WTC11 (cell line): ENCODE measurements at regions not wholly inside any gene's neighbourhood (a gene's known extent, or its start where the extent isn't known, plus 50 kb on each side); places are given as distances from the start of the nearest gene placed in this dataset.
"Not testable (repeated sequence)": the region's sequence is repeated elsewhere in the genome, so short reads cannot be mapped to it uniquely, and the experiment has no call there.

Experiments used
- ATAC-seq: fragments of 200-7000 bp; cut with Tn5 transposase; 2 replicates; pipeline ENCODE4 v1.10.0; 2021; ENCODE audit warnings: mild to moderate bottlenecking, moderate library complexity
- CTCF ChIA-PET: fragments of 300-600 bp; sonication (Branson Sonifier 250); formaldehyde crosslinking; loops from one replicate; lab custom pipeline; 2021; ENCODE audit warnings: antibody characterized with exemption; lab: Charles Lee
- POLR2A ChIA-PET: fragments of 350-600 bp; sonication (Branson Sonifier 250); formaldehyde crosslinking; loops from one replicate; lab custom pipeline; 2021; ENCODE audit warnings: antibody characterized with exemption; lab: Charles Lee
- DNase-seq: peaks from one replicate; pipeline ENCODE4 v3.0.0; 2021; ENCODE audit warnings: low spot score
- H3K27ac Mint-ChIP-seq: 2 replicates; pipeline ENCODE4 v1.8.0; 2021; ENCODE audit warnings: mixed read lengths
- H3K27me3 Mint-ChIP-seq: 2 replicates; pipeline ENCODE4 v1.8.0; 2021; ENCODE audit warnings: low read depth, mild to moderate bottlenecking, moderate library complexity, mixed read lengths
- H3K36me3 Mint-ChIP-seq: 2 replicates; pipeline ENCODE4 v1.8.0; 2021; ENCODE audit warnings: mixed read lengths
- H3K4me1 Mint-ChIP-seq: 2 replicates; pipeline ENCODE4 v1.8.0; 2022; ENCODE audit warnings: mixed read lengths
- H3K4me3 Mint-ChIP-seq: 2 replicates; pipeline ENCODE4 v1.8.0; 2021; ENCODE audit warnings: mild to moderate bottlenecking, moderate library complexity, mixed read lengths
- H3K9me3 Mint-ChIP-seq: 2 replicates; pipeline ENCODE4 v1.8.0; 2021; ENCODE audit warnings: mixed read lengths
- NFATC4 ChIP-seq: fragments of 250-450 bp; sonication (Bioruptor Pico); IDR thresholded peaks from 2 replicates; pipeline ENCODE4 v1.9.0; 2021; ENCODE audit warnings: mild to moderate bottlenecking
- PRRX2 ChIP-seq: fragments of 250-450 bp; sonication (Bioruptor Pico); IDR thresholded peaks from 2 replicates; pipeline ENCODE4 v1.8.0; 2021; ENCODE audit warnings: mild to moderate bottlenecking
- ZNF121 ChIP-seq: sonication (generic); formaldehyde crosslinking; IDR thresholded peaks from 2 replicates; pipeline ENCODE4 v1.8.0; 2023; ENCODE audit warnings: missing genetic modification reagents
- ZNF671 ChIP-seq: fragments of 250-450 bp; sonication (Bioruptor Pico); IDR thresholded peaks from 2 replicates; pipeline ENCODE4 v1.8.0; 2021; ENCODE audit warnings: mild to moderate bottlenecking
- TF ChIP-seq, protein P1 (sequence below): fragments of 250-450 bp; sonication (Bioruptor Pico); IDR thresholded peaks from 2 replicates; pipeline ENCODE4 v1.8.0; 2021; ENCODE audit warnings: mild to moderate bottlenecking
- TF ChIP-seq, protein P2 (sequence below): fragments of 250-450 bp; sonication (Bioruptor Pico); IDR thresholded peaks from 2 replicates; pipeline ENCODE4 v1.9.0; 2021; ENCODE audit warnings: mild to moderate bottlenecking, borderline replicate concordance
- TF ChIP-seq, protein P3 (sequence below): sonication (generic); formaldehyde crosslinking; IDR thresholded peaks from 2 replicates; pipeline ENCODE4 v1.8.1; 2022; ENCODE audit warnings: low read depth, missing genetic modification reagents, borderline replicate concordance
- TF ChIP-seq, protein P4 (sequence below): sonication (generic); formaldehyde crosslinking; IDR thresholded peaks from 2 replicates; pipeline ENCODE4 v1.8.1; 2023; ENCODE audit warnings: mild to moderate bottlenecking, missing genetic modification reagents, moderate library complexity
- TF ChIP-seq, protein P5 (sequence below): sonication (generic); formaldehyde crosslinking; IDR thresholded peaks from 2 replicates; pipeline ENCODE4 v1.8.1; 2022; ENCODE audit warnings: low read depth, mild to moderate bottlenecking, moderate library complexity, missing genetic modification reagents, borderline replicate concordance
- TF ChIP-seq, protein P6 (sequence below): fragments of 250-450 bp; sonication (Bioruptor Pico); IDR thresholded peaks from 2 replicates; pipeline ENCODE4 v1.9.0; 2021; ENCODE audit warnings: mild to moderate bottlenecking

DNA sequence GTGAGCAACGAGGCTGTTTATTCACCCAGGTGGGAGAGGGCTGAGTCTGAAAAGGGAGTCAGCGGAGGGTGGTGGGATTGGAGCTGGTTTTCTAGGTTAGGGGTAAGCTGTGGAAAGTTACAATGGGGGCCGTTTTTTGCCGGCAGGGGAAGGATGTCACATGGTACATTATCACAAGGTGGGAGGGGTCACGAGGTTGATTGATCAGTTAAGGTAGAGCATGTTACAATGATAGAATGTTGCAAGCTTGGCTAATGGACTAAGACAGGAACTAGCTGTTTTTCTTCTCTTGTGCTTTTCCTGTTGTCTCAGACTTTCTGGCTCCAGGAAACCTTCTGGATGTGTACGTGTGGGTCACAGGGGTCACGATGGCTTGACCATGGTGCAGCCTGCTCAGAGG lies 536.3 kb upstream of the HTR2C start:
- Mint-ChIP-seq H3K27ac (peak overlapping the region; percentile 65), H3K36me3 (peaks cover 13% of the 10 kb centered on the region), H3K27me3 (no peaks in the 10 kb centered on the region), H3K4me1 (peaks cover 41% of the 10 kb centered on the region), H3K4me3 (peak overlapping the region; percentile 45), H3K9me3 (no peaks in the 10 kb centered on the region)
- peak; percentile 73 for TF ChIP-seq ZNF671 (CRISPR knock-in tag)
- TF ChIP-seq, protein P1, sequence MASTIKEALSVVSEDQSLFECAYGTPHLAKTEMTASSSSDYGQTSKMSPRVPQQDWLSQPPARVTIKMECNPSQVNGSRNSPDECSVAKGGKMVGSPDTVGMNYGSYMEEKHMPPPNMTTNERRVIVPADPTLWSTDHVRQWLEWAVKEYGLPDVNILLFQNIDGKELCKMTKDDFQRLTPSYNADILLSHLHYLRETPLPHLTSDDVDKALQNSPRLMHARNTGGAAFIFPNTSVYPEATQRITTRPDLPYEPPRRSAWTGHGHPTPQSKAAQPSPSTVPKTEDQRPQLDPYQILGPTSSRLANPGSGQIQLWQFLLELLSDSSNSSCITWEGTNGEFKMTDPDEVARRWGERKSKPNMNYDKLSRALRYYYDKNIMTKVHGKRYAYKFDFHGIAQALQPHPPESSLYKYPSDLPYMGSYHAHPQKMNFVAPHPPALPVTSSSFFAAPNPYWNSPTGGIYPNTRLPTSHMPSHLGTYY (CRISPR knock-in tag): peak; percentile 70; the same call in 1 of the 2 replicates
- 0 out of 2 replicates have a peak, but pooled peaks have one; percentile 28 for TF ChIP-seq NFATC4 (CRISPR knock-in tag)
- TF ChIP-seq, protein P2, sequence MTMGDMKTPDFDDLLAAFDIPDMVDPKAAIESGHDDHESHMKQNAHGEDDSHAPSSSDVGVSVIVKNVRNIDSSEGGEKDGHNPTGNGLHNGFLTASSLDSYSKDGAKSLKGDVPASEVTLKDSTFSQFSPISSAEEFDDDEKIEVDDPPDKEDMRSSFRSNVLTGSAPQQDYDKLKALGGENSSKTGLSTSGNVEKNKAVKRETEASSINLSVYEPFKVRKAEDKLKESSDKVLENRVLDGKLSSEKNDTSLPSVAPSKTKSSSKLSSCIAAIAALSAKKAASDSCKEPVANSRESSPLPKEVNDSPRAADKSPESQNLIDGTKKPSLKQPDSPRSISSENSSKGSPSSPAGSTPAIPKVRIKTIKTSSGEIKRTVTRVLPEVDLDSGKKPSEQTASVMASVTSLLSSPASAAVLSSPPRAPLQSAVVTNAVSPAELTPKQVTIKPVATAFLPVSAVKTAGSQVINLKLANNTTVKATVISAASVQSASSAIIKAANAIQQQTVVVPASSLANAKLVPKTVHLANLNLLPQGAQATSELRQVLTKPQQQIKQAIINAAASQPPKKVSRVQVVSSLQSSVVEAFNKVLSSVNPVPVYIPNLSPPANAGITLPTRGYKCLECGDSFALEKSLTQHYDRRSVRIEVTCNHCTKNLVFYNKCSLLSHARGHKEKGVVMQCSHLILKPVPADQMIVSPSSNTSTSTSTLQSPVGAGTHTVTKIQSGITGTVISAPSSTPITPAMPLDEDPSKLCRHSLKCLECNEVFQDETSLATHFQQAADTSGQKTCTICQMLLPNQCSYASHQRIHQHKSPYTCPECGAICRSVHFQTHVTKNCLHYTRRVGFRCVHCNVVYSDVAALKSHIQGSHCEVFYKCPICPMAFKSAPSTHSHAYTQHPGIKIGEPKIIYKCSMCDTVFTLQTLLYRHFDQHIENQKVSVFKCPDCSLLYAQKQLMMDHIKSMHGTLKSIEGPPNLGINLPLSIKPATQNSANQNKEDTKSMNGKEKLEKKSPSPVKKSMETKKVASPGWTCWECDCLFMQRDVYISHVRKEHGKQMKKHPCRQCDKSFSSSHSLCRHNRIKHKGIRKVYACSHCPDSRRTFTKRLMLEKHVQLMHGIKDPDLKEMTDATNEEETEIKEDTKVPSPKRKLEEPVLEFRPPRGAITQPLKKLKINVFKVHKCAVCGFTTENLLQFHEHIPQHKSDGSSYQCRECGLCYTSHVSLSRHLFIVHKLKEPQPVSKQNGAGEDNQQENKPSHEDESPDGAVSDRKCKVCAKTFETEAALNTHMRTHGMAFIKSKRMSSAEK (CRISPR knock-in tag): no peak
- TF ChIP-seq, protein P3, sequence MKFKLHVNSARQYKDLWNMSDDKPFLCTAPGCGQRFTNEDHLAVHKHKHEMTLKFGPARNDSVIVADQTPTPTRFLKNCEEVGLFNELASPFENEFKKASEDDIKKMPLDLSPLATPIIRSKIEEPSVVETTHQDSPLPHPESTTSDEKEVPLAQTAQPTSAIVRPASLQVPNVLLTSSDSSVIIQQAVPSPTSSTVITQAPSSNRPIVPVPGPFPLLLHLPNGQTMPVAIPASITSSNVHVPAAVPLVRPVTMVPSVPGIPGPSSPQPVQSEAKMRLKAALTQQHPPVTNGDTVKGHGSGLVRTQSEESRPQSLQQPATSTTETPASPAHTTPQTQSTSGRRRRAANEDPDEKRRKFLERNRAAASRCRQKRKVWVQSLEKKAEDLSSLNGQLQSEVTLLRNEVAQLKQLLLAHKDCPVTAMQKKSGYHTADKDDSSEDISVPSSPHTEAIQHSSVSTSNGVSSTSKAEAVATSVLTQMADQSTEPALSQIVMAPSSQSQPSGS (CRISPR knock-in tag): no peak
- peak; percentile 42; the same call in 1 of the 2 replicates for TF ChIP-seq PRRX2
- TF ChIP-seq, protein P4, sequence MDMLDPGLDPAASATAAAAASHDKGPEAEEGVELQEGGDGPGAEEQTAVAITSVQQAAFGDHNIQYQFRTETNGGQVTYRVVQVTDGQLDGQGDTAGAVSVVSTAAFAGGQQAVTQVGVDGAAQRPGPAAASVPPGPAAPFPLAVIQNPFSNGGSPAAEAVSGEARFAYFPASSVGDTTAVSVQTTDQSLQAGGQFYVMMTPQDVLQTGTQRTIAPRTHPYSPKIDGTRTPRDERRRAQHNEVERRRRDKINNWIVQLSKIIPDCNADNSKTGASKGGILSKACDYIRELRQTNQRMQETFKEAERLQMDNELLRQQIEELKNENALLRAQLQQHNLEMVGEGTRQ: peak; percentile 42
- no peak for DNase-seq
- ChIA-PET POLR2A (no interaction called here), CTCF (no interaction called here)
- peak; percentile 10; the same call in 1 of the 2 replicates for ATAC-seq

DNA sequence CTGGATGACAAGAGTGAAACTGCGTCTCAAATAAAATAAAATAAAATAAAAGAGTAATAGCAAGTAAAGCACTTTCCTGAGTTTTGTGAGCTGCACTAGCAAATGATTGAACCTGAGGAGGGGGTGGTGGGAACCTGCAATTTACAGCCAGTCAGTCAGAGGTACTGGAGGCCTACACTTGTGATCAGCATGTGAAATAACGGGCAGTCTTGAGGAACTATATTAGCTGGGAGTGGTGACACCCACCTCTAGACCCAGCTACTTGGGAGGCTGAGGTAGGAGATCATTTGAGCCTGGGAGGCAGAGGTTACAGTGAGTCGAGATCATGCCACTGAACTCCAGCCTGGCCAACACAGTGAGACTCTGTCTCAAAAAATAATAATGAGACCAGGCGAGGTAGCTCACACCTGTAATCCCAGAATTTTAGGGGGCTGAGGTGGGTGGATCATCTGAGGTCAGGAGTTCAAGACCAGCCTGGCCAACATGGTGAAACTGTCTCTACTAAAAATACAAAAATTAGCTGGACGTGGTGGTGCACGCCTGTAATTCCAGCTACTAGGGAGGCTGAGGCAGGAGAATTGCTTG lies 537.1 kb upstream of the HTR2C start:
- peaks cover 19% of the 10 kb centered on the region for H3K36me3 Mint-ChIP-seq
- ChIA-PET POLR2A (no interaction called here), CTCF (no interaction called here)
- H3K27me3 Mint-ChIP-seq: no peaks in the 10 kb centered on the region; the same call in 1 of the 2 replicates
- TF ChIP-seq ZNF671 (CRISPR knock-in tag) (peak; percentile 65; the same call in 1 of the 2 replicates), PRRX2 (peak; percentile 81), ZNF121 (peak; percentile 16; the same call in 1 of the 2 replicates), NFATC4 (CRISPR knock-in tag) (peak; percentile 51; the same call in 1 of the 2 replicates)
- TF ChIP-seq, protein P5, sequence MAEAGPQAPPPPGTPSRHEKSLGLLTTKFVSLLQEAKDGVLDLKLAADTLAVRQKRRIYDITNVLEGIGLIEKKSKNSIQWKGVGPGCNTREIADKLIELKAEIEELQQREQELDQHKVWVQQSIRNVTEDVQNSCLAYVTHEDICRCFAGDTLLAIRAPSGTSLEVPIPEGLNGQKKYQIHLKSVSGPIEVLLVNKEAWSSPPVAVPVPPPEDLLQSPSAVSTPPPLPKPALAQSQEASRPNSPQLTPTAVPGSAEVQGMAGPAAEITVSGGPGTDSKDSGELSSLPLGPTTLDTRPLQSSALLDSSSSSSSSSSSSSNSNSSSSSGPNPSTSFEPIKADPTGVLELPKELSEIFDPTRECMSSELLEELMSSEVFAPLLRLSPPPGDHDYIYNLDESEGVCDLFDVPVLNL: no peak
- TF ChIP-seq, protein P2 (CRISPR knock-in tag): 0 out of 2 replicates have a peak, but pooled peaks have one; percentile 53
- TF ChIP-seq, protein P6, sequence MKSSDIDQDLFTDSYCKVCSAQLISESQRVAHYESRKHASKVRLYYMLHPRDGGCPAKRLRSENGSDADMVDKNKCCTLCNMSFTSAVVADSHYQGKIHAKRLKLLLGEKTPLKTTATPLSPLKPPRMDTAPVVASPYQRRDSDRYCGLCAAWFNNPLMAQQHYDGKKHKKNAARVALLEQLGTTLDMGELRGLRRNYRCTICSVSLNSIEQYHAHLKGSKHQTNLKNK (CRISPR knock-in tag): no peak
- no peak for DNase-seq
- H3K27ac Mint-ChIP-seq: peak overlapping the region; percentile 53; the same call in 1 of the 2 replicates
- H3K4me3 Mint-ChIP-seq: peak overlapping the region; percentile 51
- peaks cover 36% of the 10 kb centered on the region for H3K4me1 Mint-ChIP-seq
- ATAC-seq: no peak
- H3K9me3 Mint-ChIP-seq: no peaks in the 10 kb centered on the region

DNA sequence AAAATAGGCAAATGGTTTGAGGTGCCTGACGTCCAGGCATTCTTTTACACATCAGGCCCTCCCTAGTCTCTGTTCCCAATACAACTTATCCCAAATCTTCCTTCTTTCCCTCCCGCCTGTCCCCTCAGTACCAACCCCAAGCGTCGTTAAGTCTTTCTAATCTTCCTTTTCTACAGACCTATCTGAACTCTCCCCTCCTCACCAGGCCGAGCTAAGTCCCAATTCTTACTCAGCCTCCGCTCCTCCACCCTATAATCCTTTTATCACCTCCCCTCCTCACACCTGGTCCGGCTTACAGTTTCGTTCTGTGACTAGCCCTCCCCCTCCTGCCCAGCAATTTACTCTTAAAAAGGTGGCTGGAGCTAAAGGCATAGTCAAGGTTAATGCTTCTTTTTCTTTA lies 542.4 kb upstream of the HTR2C start:
- CTCF ChIA-PET, H3K4me3 Mint-ChIP-seq, H3K9me3 Mint-ChIP-seq, POLR2A ChIA-PET, DNase-seq, ATAC-seq, H3K27me3 Mint-ChIP-seq: not testable (repeated sequence)
- H3K4me1 Mint-ChIP-seq: peaks cover 33% of the 10 kb centered on the region
- H3K36me3 Mint-ChIP-seq: peaks cover 21% of the 10 kb centered on the region
- H3K27ac Mint-ChIP-seq: peak overlapping the region; percentile 96

DNA sequence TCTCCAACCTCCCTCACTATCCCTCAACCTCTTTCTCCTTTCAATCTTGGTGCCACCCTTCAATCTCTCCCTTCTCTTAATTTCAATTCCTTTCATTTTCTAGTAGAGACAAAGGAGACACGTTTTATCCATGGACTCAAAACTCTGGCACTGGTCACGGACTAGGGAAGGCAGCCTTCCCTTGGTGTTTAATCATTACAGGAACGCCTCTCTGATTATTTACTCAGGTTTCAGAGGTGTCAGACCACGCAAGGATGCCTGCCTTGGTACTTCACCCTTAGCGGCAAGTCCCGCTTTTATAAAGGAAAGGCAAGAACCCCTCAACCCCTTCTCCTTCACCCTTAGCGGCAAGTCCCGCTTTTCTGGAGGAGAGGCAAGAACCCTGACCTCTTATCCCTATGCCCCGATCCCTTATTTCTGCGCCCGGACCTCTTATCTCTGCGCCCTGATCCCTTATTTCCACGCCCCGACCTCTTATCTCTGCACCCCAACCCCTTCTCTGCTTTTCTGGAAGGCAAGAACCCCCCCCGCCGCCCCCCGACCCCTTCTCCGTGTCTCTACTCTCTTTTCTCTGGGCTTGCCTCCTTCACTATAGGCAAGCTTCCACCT lies 543.1 kb upstream of the HTR2C start:
- H3K9me3 Mint-ChIP-seq, H3K4me3 Mint-ChIP-seq, CTCF ChIA-PET, DNase-seq, H3K27me3 Mint-ChIP-seq, ATAC-seq: not testable (repeated sequence)
- H3K4me1 Mint-ChIP-seq: peaks cover 40% of the 10 kb centered on the region
- H3K27ac Mint-ChIP-seq: peak overlapping the region; percentile 99
- H3K36me3 Mint-ChIP-seq: peaks cover 21% of the 10 kb centered on the region
- POLR2A ChIA-PET: interaction anchor here (1.2 kb wide), 1 partner anchor 53 kb away, joined by 5 read pairs; no protein-coding TSS in a partner anchor
